K562 (cell line): ENCODE measurements at regions not wholly inside any gene's neighbourhood (a gene's known extent, or its start where the extent isn't known, plus 50 kb on each side); places are given as distances from the start of the nearest gene placed in this dataset.

ENCODE experiments used
- ATAC-seq: fragments of 200-7000 bp; cut with Tn5 transposase; 3 replicates; pipeline ENCODE4 v1.9.1; 2020; ENCODE audit warnings: moderate library complexity
- BruUV-seq: library from RNA; stranded (reverse); fragments of 400-500 nt; replicated peaks from 2 replicates; lab custom pipeline; 2021; lab: Mats Ljungman, UMichigan
- CTCF ChIA-PET: fragments of 300-600 bp; formaldehyde crosslinking; extraction: SDS; loops from one replicate; lab custom pipeline; 2021; ENCODE audit warnings: low intra/inter-chr PET ratio; lab: Yijun Ruan, JAX
- POLR2A ChIA-PET: fragments of 300-600, 350-650 bp; sonication (Branson Sonifier 250); formaldehyde crosslinking; extraction: SDS; loops from one replicate; lab custom pipeline; 2021; ENCODE audit warnings: antibody characterized with exemption, inconsistent platforms; lab: Yijun Ruan, JAX
- DNase-seq, 4 experiments: peaks; one replicate each; pipeline versions ENCODE4 v3.0.0 to v3.0.0-alpha.2; 2011 to 2018; ENCODE audit warnings: low spot score in 3 of 4, mixed read lengths in 3 of 4; ENCODE audit errors: extremely low read depth in 1 of 4
- FAIRE-seq: peaks from 2 replicates; lab custom pipeline; 2011; peaks lifted over from hg19 to GRCh38; lab: Jason Lieb, UNC
- H2AFZ ChIP-seq: 2 replicates; pipeline ENCODE4 v1.6.0; 2011; ENCODE audit warnings: low read depth, low read length, control low read depth, inconsistent platforms
- H3K27ac ChIP-seq: fragments of 200-600 bp; 3 replicates; pipeline ENCODE4 v1.8.0; 2011; ENCODE audit warnings: low read depth, mild to moderate bottlenecking, control low read depth, inconsistent platforms, low read length, moderate library complexity, mixed read lengths; ENCODE audit errors: extremely low read depth
- H3K27me3 ChIP-seq, 2 experiments: fragments of 300-600 bp in 1 of 2; 2 replicates in 1 of 2; 3 replicates in 1 of 2; pipeline versions ENCODE4 v1.6.0 to v1.8.0; 2011; ENCODE audit warnings: inconsistent platforms in 2 of 2, low read length in 2 of 2, mild to moderate bottlenecking in 1 of 2, mixed read lengths in 1 of 2, moderate library complexity in 1 of 2; ENCODE audit not compliant: control insufficient read depth in 2 of 2, insufficient read depth in 2 of 2
- H3K36me3 ChIP-seq: fragments of 300-600 bp; 3 replicates; pipeline ENCODE4 v1.8.0; 2011; ENCODE audit warnings: mild to moderate bottlenecking, low read length, inconsistent platforms; ENCODE audit not compliant: control insufficient read depth, insufficient read depth
- H3K4me1 ChIP-seq, 2 experiments: fragments of 200-600 bp in 1 of 2; replicated peaks in 1 of 2; 2 replicates in 1 of 2; 3 replicates in 1 of 2; pipeline versions ENCODE4 v1.5.1 to v1.8.0; 2011; ENCODE audit warnings: inconsistent platforms in 2 of 2, low read length in 2 of 2, mild to moderate bottlenecking in 1 of 2, mixed read lengths in 1 of 2, moderate library complexity in 1 of 2; ENCODE audit not compliant: control insufficient read depth in 2 of 2, insufficient read depth in 2 of 2
- H3K4me2 ChIP-seq: 2 replicates; pipeline ENCODE4 v1.6.1; 2011; ENCODE audit warnings: low read length, control low read depth, inconsistent platforms, mixed read lengths; ENCODE audit not compliant: insufficient read depth
- H3K4me3 ChIP-seq: fragments of 200-600 bp; sonication (generic), shearing (Covaris generic); 2 replicates; pipeline ENCODE4 v1.5.1; 2016; ENCODE audit warnings: control low read depth, inconsistent platforms
- H3K79me2 ChIP-seq: fragments of 200-600 bp; 3 replicates; pipeline ENCODE4 v1.8.0; 2011; ENCODE audit warnings: low read length, inconsistent platforms; ENCODE audit not compliant: control insufficient read depth, insufficient read depth
- H3K9ac ChIP-seq, 2 experiments: 2 replicates each; pipeline versions ENCODE4 v1.6.0 to v1.6.1; 2011; ENCODE audit warnings: low read depth in 2 of 2, low read length in 2 of 2, control low read depth in 1 of 2, inconsistent platforms in 1 of 2, mild to moderate bottlenecking in 1 of 2, mixed read lengths in 1 of 2; ENCODE audit not compliant: insufficient read depth in 1 of 2
- H3K9me1 ChIP-seq: one replicate; pipeline ENCODE4 v1.6.0; 2011; ENCODE audit warnings: inconsistent platforms, mild to moderate bottlenecking, low read length, moderate library complexity; ENCODE audit not compliant: control insufficient read depth, insufficient read depth
- H3K9me3 ChIP-seq: replicated peaks from 2 replicates; pipeline ENCODE4 v1.5.1; 2011; ENCODE audit warnings: low read depth, low read length, inconsistent platforms; ENCODE audit not compliant: control insufficient read depth, insufficient read depth
- H4K20me1 ChIP-seq: replicated peaks from 2 replicates; pipeline ENCODE4 v1.6.1; 2011; ENCODE audit warnings: low read length, inconsistent platforms, mixed read lengths; ENCODE audit not compliant: control insufficient read depth, insufficient read depth
- ARID4B ChIP-seq: sonication (generic); formaldehyde crosslinking; IDR thresholded peaks from 2 replicates; pipeline ENCODE4 v1.8.0; 2022; ENCODE audit warnings: mild to moderate bottlenecking, missing genetic modification reagents
- ATF1 ChIP-seq, 2 experiments: fragments of 450-650 bp in 1 of 2; IDR thresholded peaks; 2 replicates each; pipeline ENCODE4 v1.6.1; 2016; ENCODE audit warnings: missing compliant biosample characterization in 1 of 2, missing genetic modification characterization in 1 of 2
- CCAR2 ChIP-seq: fragments of 200-400 bp; formaldehyde crosslinking; IDR thresholded peaks from 2 replicates; pipeline ENCODE4 v1.6.1; 2017; ENCODE audit warnings: mild to moderate bottlenecking, low read depth, low read length
- HINFP ChIP-seq: fragments of 450-650 bp; conservative IDR thresholded peaks from 2 replicates; pipeline ENCODE4 v1.6.1; 2016; ENCODE audit warnings: missing genetic modification characterization, low read depth, mild to moderate bottlenecking, control low read depth, missing compliant biosample characterization
- KAT2B ChIP-seq: IDR thresholded peaks from one replicate; pipeline ENCODE4 v1.6.1; 2012; ENCODE audit warnings: low read depth, mild to moderate bottlenecking, control low read depth, inconsistent platforms, low read length, moderate library complexity
- KDM2B ChIP-seq: fragments of 250-450 bp; sonication (Bioruptor Pico); IDR thresholded peaks from 2 replicates; pipeline ENCODE4 v1.8.0; 2021; ENCODE audit warnings: mild to moderate bottlenecking, moderate library complexity
- NCOR1 ChIP-seq: fragments of 450-650 bp; IDR thresholded peaks from 2 replicates; pipeline ENCODE4 v1.6.1; 2016; ENCODE audit warnings: mild to moderate bottlenecking, moderate library complexity
- PHF21A ChIP-seq: fragments of 450-650 bp; IDR thresholded peaks from 2 replicates; pipeline ENCODE4 v1.6.1; 2017; ENCODE audit warnings: low read depth, borderline replicate concordance
- POLR3A ChIP-seq: IDR thresholded peaks from 2 replicates; pipeline ENCODE4 v1.6.1; 2011; ENCODE audit warnings: borderline replicate concordance, mild to moderate bottlenecking, moderate library complexity; ENCODE audit not compliant: insufficient read length, insufficient read depth; ENCODE audit errors: extremely low read depth
- RBM17 ChIP-seq: fragments of 200-400 bp; formaldehyde crosslinking; IDR thresholded peaks from 2 replicates; pipeline ENCODE4 v1.6.1; 2017; ENCODE audit warnings: low read depth, mild to moderate bottlenecking, low read length, borderline replicate concordance
- SMARCA4 ChIP-seq: fragments of 450-650 bp; IDR thresholded peaks from 2 replicates; pipeline ENCODE4 v1.6.1; 2016
- TFAP4 ChIP-seq: sonication (generic); formaldehyde crosslinking; IDR thresholded peaks from 2 replicates; pipeline ENCODE4 v1.8.0; 2022; ENCODE audit warnings: missing genetic modification reagents, mild to moderate bottlenecking, moderate library complexity, borderline replicate concordance
- WGBS: fragments of 100-300 bp; shearing (Covaris generic); methylation state at CpG from one replicate; pipeline ENCODE4 v1.1.6; 2016; ENCODE audit warnings: low coverage, mixed read lengths; ENCODE audit not compliant: insufficient coverage; ENCODE audit errors: missing lambda C conversion rate; 5-methylcytosine and 5-hydroxymethylcytosine counted together
- in situ Hi-C: fragments of 300-500 bp; cut with MboI; formaldehyde crosslinking; loops from 4 replicates; pipeline ENCODE4 v1.15.0; 2018; ENCODE audit warnings: inconsistent platforms, mixed read lengths
- intact Hi-C: fragments of 100-400 bp; cut with micrococcal nuclease; formaldehyde crosslinking; loops from 2 replicates; pipeline ENCODE4 v1.14.2; 2022

GRCh38 chr7:84704380-84704779 lies 482.5 kb downstream of the SEMA3D start:
- ATAC-seq (no peak), DNase-seq (no peak), FAIRE-seq (no peak)
- in situ Hi-C loops (no loop called here), intact Hi-C loops (no loop called here)
- Histone ChIP-seq H3K9me3 (no peaks in the 10 kb centered on the region), H3K4me3 (no peak overlapping the region), H2AFZ (no peak overlapping the region), H3K36me3 (no peaks in the 10 kb centered on the region), H3K27ac (no peak overlapping the region), H4K20me1 (no peaks in the 10 kb centered on the region), H3K4me1 (no peaks in the 10 kb centered on the region; a peak in 1 of 5 replicates), H3K79me2 (no peaks in the 10 kb centered on the region), H3K9ac (no peak overlapping the region), H3K9me1 (no peaks in the 10 kb centered on the region), H3K4me2 (no peak overlapping the region), H3K27me3 (no peaks in the 10 kb centered on the region)
- 59% methylated on average over 4 of the region's 4 CpGs for WGBS
- BruUV-seq = no TSS peak
- ChIA-PET POLR2A (no interaction called here), CTCF (no interaction called here)
- TF ChIP-seq TFAP4 (no peak), KDM2B (CRISPR knock-in tag) (no peak), RBM17 (no peak), ATF1 (CRISPR knock-in tag; IDR thresholded peaks at IDR 0.05) (no peak), ATF1 (tag; IDR thresholded peaks at IDR 0.05) (no peak), POLR3A (no peak), KAT2B (no peak), CCAR2 (no peak), ARID4B (CRISPR knock-in tag) (no peak), SMARCA4 (no peak), PHF21A (no peak), NCOR1 (no peak), HINFP (tag) (no peak)
